H1 (cell line): ENCODE measurements at regions not wholly inside any gene's neighbourhood (a gene's known extent, or its start where the extent isn't known, plus 50 kb on each side); places are given as distances from the start of the nearest gene placed in this dataset.

Experiments
- BACH1 ChIP-seq: IDR thresholded peaks from 2 replicates; pipeline ENCODE4 v1.6.1; 2012; ENCODE audit warnings: low read length, improper control_type of control experiment
- CEBPB ChIP-seq: IDR thresholded peaks from 2 replicates; pipeline ENCODE4 v1.6.1; 2012; ENCODE audit warnings: low read depth, low read length
- GTF2F1 ChIP-seq: IDR thresholded peaks from 2 replicates; pipeline ENCODE4 v1.6.1; 2012; ENCODE audit warnings: low read depth, low read length, improper control_type of control experiment, borderline replicate concordance
- KDM4A ChIP-seq: IDR thresholded peaks from one replicate; pipeline ENCODE4 v1.7.1; 2012; ENCODE audit warnings: low read depth, mild to moderate bottlenecking, moderate library complexity, low read length, inconsistent platforms; ENCODE audit not compliant: severe bottlenecking
- RAD21 ChIP-seq, 2 experiments: IDR thresholded peaks in 1 of 2; conservative IDR thresholded peaks in 1 of 2; 2 replicates each; pipeline ENCODE4 v1.6.1; 2011; ENCODE audit warnings: low read depth in 2 of 2, low read length in 2 of 2, improper control_type of control experiment in 1 of 2, inconsistent platforms in 1 of 2, mild to moderate bottlenecking in 1 of 2, moderate library complexity in 1 of 2
- YY1 ChIP-seq: IDR thresholded peaks from 2 replicates; pipeline ENCODE4 v1.6.1; 2011; ENCODE audit warnings: low read depth, mild to moderate bottlenecking, low read length

- TF ChIP-seq CEBPB (no peak), RAD21 (IDR thresholded peaks at IDR 0.05 in 1 of 2, conservative IDR thresholded peaks at IDR 0.05 in 1 of 2; ENCODE audit: low read depth in 2 of 2, low read length in 2 of 2) (no peak), GTF2F1 (no peak), YY1 (no peak), BACH1 (no peak), KDM4A (no peak)
These were observed 383.4 kb upstream of the ADARB2 start (continued) for GRCh38 chr10:2120746-2121145.
